NCI-H2107 treated with DMSO at 0.1 percent for 48 hours (cell line): ENCODE measurements at regions not wholly inside any gene's neighbourhood (a gene's known extent, or its start where the extent isn't known, plus 50 kb on each side); places are given as distances from the start of the nearest gene placed in this dataset.
"Not testable (repeated sequence)": the region's sequence is repeated elsewhere in the genome, so short reads cannot be mapped to it uniquely, and the experiment has no call there.

ENCODE experiments used
- DNase-seq: peaks from one replicate; lab custom pipeline; 2025; ENCODE audit not compliant: unreplicated experiment; lab: John Stamatoyannopoulos, UW

GRCh38 chr11:23797624-23798419, 699.0 kb upstream of the LUZP2 start:
- DNase-seq = no peak

GRCh38 chr11:23834306-23834705, 662.5 kb upstream of the LUZP2 start:
- not testable (repeated sequence) for DNase-seq

- no peak for DNase-seq
Observed at GRCh38 chr11:23836981-23837380, 659.9 kb upstream of the LUZP2 start.

GRCh38 chr11:23840872-23841271, 656.0 kb upstream of the LUZP2 start:
- DNase-seq = no peak

GRCh38 chr11:23846902-23847422, 649.9 kb upstream of the LUZP2 start:
- DNase-seq = no peak

GRCh38 chr11:23851216-23851615, 645.6 kb upstream of the LUZP2 start:
- DNase-seq = no peak

- no peak for DNase-seq
Observed at GRCh38 chr11:23856654-23857053, 640.2 kb upstream of the LUZP2 start.

GRCh38 chr11:23859087-23859486, 637.8 kb upstream of the LUZP2 start:
- DNase-seq = no peak

- DNase-seq = no peak
Observed at GRCh38 chr11:23861615-23862014, 635.2 kb upstream of the LUZP2 start.

GRCh38 chr11:23865341-23865975, 631.4 kb upstream of the LUZP2 start:
- no peak for DNase-seq

GRCh38 chr11:23866641-23867040, 630.2 kb upstream of the LUZP2 start:
- DNase-seq = no peak

- no peak for DNase-seq
Observed at GRCh38 chr11:23869671-23870070, 627.2 kb upstream of the LUZP2 start.

- DNase-seq = no peak
Observed at GRCh38 chr11:23873406-23873805, 623.4 kb upstream of the LUZP2 start.

GRCh38 chr11:23875176-23875850, 621.5 kb upstream of the LUZP2 start:
- DNase-seq = no peak

GRCh38 chr11:23883426-23884048, 613.3 kb upstream of the LUZP2 start:
- DNase-seq = not testable (repeated sequence)

- DNase-seq = no peak
Observed at GRCh38 chr11:23884341-23884740, 612.5 kb upstream of the LUZP2 start.

GRCh38 chr11:23885801-23886200, 611.1 kb upstream of the LUZP2 start:
- no peak for DNase-seq

GRCh38 chr11:23887122-23887521, 609.7 kb upstream of the LUZP2 start:
- DNase-seq = not testable (repeated sequence)

GRCh38 chr11:23893126-23893525, 603.7 kb upstream of the LUZP2 start:
- no peak for DNase-seq

GRCh38 chr11:23897453-23898286, 599.2 kb upstream of the LUZP2 start:
- no peak for DNase-seq
